HG02678 (cell line): ENCODE measurements at regions not wholly inside any gene's neighbourhood (a gene's known extent, or its start where the extent isn't known, plus 50 kb on each side); places are given as distances from the start of the nearest gene placed in this dataset.

Experiments used
- ATAC-seq: cut with Tn5 transposase; IDR thresholded peaks from one replicate; pipeline ENCODE4 v1.9.1; 2021; ENCODE audit warnings: mild to moderate bottlenecking, moderate library complexity; ENCODE audit not compliant: unreplicated experiment

- ATAC-seq = no peak
These were observed 499.0 kb downstream of the CPS1 start for GRCh38 chr2:211055438-211055837.

GRCh38 chr2:211061612-211062296 is 505.4 kb downstream of the CPS1 start:
- no peak for ATAC-seq

GRCh38 chr2:211062297-211062612 is 505.9 kb downstream of the CPS1 start:
- no peak for ATAC-seq

GRCh38 chr2:211067029-211067428 is 510.6 kb downstream of the CPS1 start:
- ATAC-seq = no peak

GRCh38 chr2:211068108-211068780 is 511.8 kb downstream of the CPS1 start:
- no peak for ATAC-seq

GRCh38 chr2:211070547-211070946 is 514.1 kb downstream of the CPS1 start:
- ATAC-seq = no peak

- ATAC-seq = no peak
These were observed 520.9 kb downstream of the CPS1 start for GRCh38 chr2:211077216-211077767.

- no peak for ATAC-seq
These were observed 528.0 kb downstream of the CPS1 start for GRCh38 chr2:211084352-211084751.

GRCh38 chr2:211085056-211085680 is 528.8 kb downstream of the CPS1 start:
- peak; percentile 65 for ATAC-seq

GRCh38 chr2:211086049-211086448 is 529.6 kb downstream of the CPS1 start:
- no peak for ATAC-seq

GRCh38 chr2:211089127-211089526 is 532.7 kb downstream of the CPS1 start:
- ATAC-seq = no peak

GRCh38 chr2:211093743-211094303 is 537.4 kb downstream of the CPS1 start:
- ATAC-seq = no peak

- ATAC-seq = no peak
These were observed 547.6 kb downstream of the CPS1 start for GRCh38 chr2:211103989-211104388.

GRCh38 chr2:211113334-211114175 is 557.2 kb downstream of the CPS1 start:
- no peak for ATAC-seq

GRCh38 chr2:211114826-211115455 is 558.5 kb downstream of the CPS1 start:
- no peak for ATAC-seq

GRCh38 chr2:211117026-211117425 is 560.6 kb downstream of the CPS1 start:
- ATAC-seq = no peak

- ATAC-seq = no peak
These were observed 569.9 kb downstream of the CPS1 start for GRCh38 chr2:211126256-211126655.

- ATAC-seq = no peak
These were observed 571.1 kb downstream of the CPS1 start for GRCh38 chr2:211127501-211127900.

GRCh38 chr2:211128287-211128686 is 571.9 kb downstream of the CPS1 start:
- no peak for ATAC-seq

- ATAC-seq = no peak
These were observed 573.4 kb downstream of the CPS1 start for GRCh38 chr2:211129798-211130197.
